Thymus (tissue), 11 donors: ENCODE measurements at regions not wholly inside any gene's neighbourhood (a gene's known extent, or its start where the extent isn't known, plus 50 kb on each side); places are given as distances from the start of the nearest gene placed in this dataset.
"Not testable (repeated sequence)": the region's sequence is repeated elsewhere in the genome, so short reads cannot be mapped to it uniquely, and the experiment has no call there.

ENCODE experiments used
- DNase-seq, 9 donors: peaks; one replicate each; pipeline ENCODE4 v3.0.0-alpha.2; 2013; ENCODE audit warnings: low spot score in 9 of 9, low read depth in 6 of 9, missing footprints in 1 of 9
- H3K27ac ChIP-seq, 2 donors: one replicate each; pipeline ENCODE4 v1.5.1; 2013; ENCODE audit warnings: control low read depth in 1 of 2, low read depth in 1 of 2, low read length in 1 of 2, mild to moderate bottlenecking in 1 of 2, moderate library complexity in 1 of 2
- H3K27me3 ChIP-seq, 2 donors: one replicate each; pipeline ENCODE4 v1.5.1; 2013; ENCODE audit warnings: low read length in 1 of 2; ENCODE audit not compliant: control insufficient read depth in 2 of 2, insufficient read depth in 1 of 2
- H3K36me3 ChIP-seq, 2 donors: one replicate each; pipeline ENCODE4 v1.5.1; 2013; ENCODE audit warnings: low read length in 1 of 2, mild to moderate bottlenecking in 1 of 2, moderate library complexity in 1 of 2; ENCODE audit not compliant: control insufficient read depth in 2 of 2, insufficient read depth in 2 of 2
- H3K4me1 ChIP-seq, 2 donors: one replicate each; pipeline ENCODE4 v1.5.1; 2013; ENCODE audit warnings: low read length in 2 of 2; ENCODE audit not compliant: control insufficient read depth in 2 of 2, insufficient read depth in 2 of 2
- H3K4me3 ChIP-seq, 2 donors: one replicate each; pipeline ENCODE4 v1.5.1; 2013; ENCODE audit warnings: low read length in 2 of 2, control low read depth in 1 of 2, mild to moderate bottlenecking in 1 of 2
- H3K9me3 ChIP-seq, 2 donors: one replicate each; pipeline ENCODE4 v1.5.1; 2013; ENCODE audit warnings: low read length in 1 of 2, mild to moderate bottlenecking in 1 of 2; ENCODE audit not compliant: control insufficient read depth in 2 of 2, insufficient read depth in 1 of 2
- WGBS: extraction: QIAGEN DNeasy Blood & Tissue Kit; methylation state at CpG from one replicate; pipeline ENCODE4 v1.1.7; 2013; 5-methylcytosine and 5-hydroxymethylcytosine counted together
- donor health status: healthy.

GRCh38 chr2:31785876-31786275 is 205.1 kb upstream of the SRD5A2 start:
- Histone ChIP-seq H3K27ac (no peak overlapping the region), H3K9me3 (no peaks in the 10 kb centered on the region), H3K4me3 (no peak overlapping the region), H3K4me1 (no peaks in the 10 kb centered on the region), H3K27me3 (no peaks in the 10 kb centered on the region), H3K36me3 (no peaks in the 10 kb centered on the region)
- no peak for DNase-seq
- WGBS = 93% methylated on average over 2 of the region's 2 CpGs

GRCh38 chr2:31784868-31785267 is 204.1 kb upstream of the SRD5A2 start:
- DNase-seq = no peak
- Histone ChIP-seq H3K27ac (no peak overlapping the region), H3K36me3 (no peaks in the 10 kb centered on the region), H3K27me3 (no peaks in the 10 kb centered on the region), H3K9me3 (no peaks in the 10 kb centered on the region), H3K4me1 (no peaks in the 10 kb centered on the region), H3K4me3 (no peak overlapping the region)

GRCh38 chr2:31783446-31784091 is 202.8 kb upstream of the SRD5A2 start:
- 82% methylated on average over 6 of the region's 6 CpGs for WGBS
- not testable (repeated sequence) for H3K27ac ChIP-seq, DNase-seq

GRCh38 chr2:31778153-31778552 is 197.4 kb upstream of the SRD5A2 start:
- H3K36me3 ChIP-seq = no peaks in the 10 kb centered on the region
- no peak for DNase-seq
- no peak overlapping the region for H3K27ac ChIP-seq
- no peaks in the 10 kb centered on the region for H3K4me1 ChIP-seq
- no peak overlapping the region for H3K4me3 ChIP-seq
- 87% methylated on average over 10 of the region's 10 CpGs for WGBS
- H3K9me3 ChIP-seq = no peaks in the 10 kb centered on the region
- no peaks in the 10 kb centered on the region for H3K27me3 ChIP-seq

More at GRCh38 chr2:31783446-31784091, 202.8 kb upstream of the SRD5A2 start:
- H3K9me3 ChIP-seq, H3K27me3 ChIP-seq, H3K4me1 ChIP-seq, H3K36me3 ChIP-seq, H3K4me3 ChIP-seq: not testable (repeated sequence)

GRCh38 chr2:31770741-31771140 is 190.0 kb upstream of the SRD5A2 start:
- no peaks in the 10 kb centered on the region for H3K4me1 ChIP-seq
- DNase-seq = no peak
- no peaks in the 10 kb centered on the region for H3K36me3 ChIP-seq
- H3K27me3 ChIP-seq = no peaks in the 10 kb centered on the region
- no peaks in the 10 kb centered on the region for H3K9me3 ChIP-seq
- no peak overlapping the region for H3K27ac ChIP-seq
- 93% methylated on average over 2 of the region's 2 CpGs for WGBS
- no peak overlapping the region for H3K4me3 ChIP-seq

GRCh38 chr2:31765078-31765945 is 184.6 kb upstream of the SRD5A2 start:
- H3K4me3 ChIP-seq = no peak overlapping the region
- H3K4me1 ChIP-seq = no peaks in the 10 kb centered on the region
- H3K27ac ChIP-seq = no peak overlapping the region
- no peaks in the 10 kb centered on the region for H3K9me3 ChIP-seq
- WGBS = 65% methylated on average over 2 of the region's 2 CpGs
- H3K27me3 ChIP-seq = no peaks in the 10 kb centered on the region
- no peak for DNase-seq
- no peaks in the 10 kb centered on the region for H3K36me3 ChIP-seq

GRCh38 chr2:31764169-31764568 is 183.4 kb upstream of the SRD5A2 start:
- Histone ChIP-seq H3K27ac (no peak overlapping the region), H3K4me1 (no peaks in the 10 kb centered on the region), H3K4me3 (no peak overlapping the region), H3K9me3 (no peaks in the 10 kb centered on the region), H3K36me3 (no peaks in the 10 kb centered on the region), H3K27me3 (no peaks in the 10 kb centered on the region)
- 97% methylated on average over 2 of the region's 2 CpGs for WGBS
- DNase-seq = no peak

GRCh38 chr2:31762085-31762484 is 181.3 kb upstream of the SRD5A2 start:
- Histone ChIP-seq H3K27ac (no peak overlapping the region), H3K27me3 (no peaks in the 10 kb centered on the region), H3K4me3 (no peak overlapping the region), H3K9me3 (no peaks in the 10 kb centered on the region), H3K36me3 (no peaks in the 10 kb centered on the region), H3K4me1 (no peaks in the 10 kb centered on the region)
- WGBS = 56% methylated on average over 2 of the region's 2 CpGs
- no peak for DNase-seq

GRCh38 chr2:31757351-31757750 is 176.6 kb upstream of the SRD5A2 start:
- 98% methylated on average over 2 of the region's 2 CpGs for WGBS
- H3K36me3 ChIP-seq, H3K4me3 ChIP-seq, H3K27me3 ChIP-seq, DNase-seq, H3K4me1 ChIP-seq, H3K27ac ChIP-seq, H3K9me3 ChIP-seq: not testable (repeated sequence)
